Skeletal muscle cell (primary cell): ENCODE measurements at regions not wholly inside any gene's neighbourhood (a gene's known extent, or its start where the extent isn't known, plus 50 kb on each side); places are given as distances from the start of the nearest gene placed in this dataset.

ENCODE experiments used
- DNase-seq: peaks from one replicate; pipeline ENCODE4 v3.0.0-alpha.2; 2010; ENCODE audit warnings: low read depth
- H3K4me3 ChIP-seq: 2 replicates; pipeline ENCODE4 v1.5.1; 2011; ENCODE audit warnings: low read depth, mild to moderate bottlenecking, control low read depth, low read length, moderate library complexity

DNA sequence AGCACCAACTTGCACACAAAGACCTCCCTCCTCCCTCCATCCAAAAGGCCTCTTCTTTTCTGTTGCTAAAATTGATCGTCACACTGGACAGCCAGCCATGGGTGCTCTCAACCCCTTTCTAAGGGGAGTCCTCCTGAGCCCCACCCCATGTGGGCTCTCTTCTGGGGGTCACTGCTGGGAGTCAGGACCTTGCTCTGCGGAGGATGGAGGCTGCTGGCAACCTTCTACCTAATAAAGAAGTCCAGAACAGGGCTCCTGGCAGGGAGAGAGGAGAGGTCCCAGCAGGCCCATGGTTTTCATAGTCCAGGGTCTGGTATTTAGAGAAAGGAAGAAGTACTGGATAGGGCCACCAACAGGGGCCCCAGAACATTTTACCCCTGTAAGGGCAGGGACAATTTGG, 67.6 kb upstream of the OTOS start:
- DNase-seq = no peak
- no peak overlapping the region for H3K4me3 ChIP-seq

DNA sequence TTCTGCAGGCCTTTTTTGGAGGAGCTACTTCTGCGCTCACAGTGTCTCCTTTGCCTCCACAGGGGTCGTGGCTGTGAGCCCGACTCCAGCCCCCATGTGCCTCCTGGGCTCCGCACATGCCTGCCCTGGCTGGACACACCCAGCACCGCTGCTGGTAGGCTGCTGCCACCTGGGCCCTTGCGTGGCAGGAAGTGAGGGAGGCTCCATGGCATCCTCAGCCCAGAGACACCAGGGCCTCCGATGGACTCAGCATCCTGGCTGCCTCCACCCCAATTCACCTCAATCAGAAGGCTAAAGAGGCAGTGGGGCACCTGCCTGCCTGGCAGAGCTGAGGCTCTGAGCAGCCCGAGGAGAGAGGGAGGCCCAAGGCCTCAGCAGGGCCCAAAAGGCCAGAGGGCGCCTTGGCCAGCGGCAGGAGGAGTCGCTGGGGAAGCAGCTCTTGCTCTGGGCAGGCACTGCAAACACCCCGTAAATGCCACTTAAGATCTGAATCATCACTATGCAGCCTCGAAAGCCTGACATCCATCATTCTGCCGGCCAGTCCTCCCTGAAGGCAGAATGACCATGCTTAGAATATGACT, 68.3 kb upstream of the OTOS start:
- DNase-seq = no peak
- no peak overlapping the region for H3K4me3 ChIP-seq

DNA sequence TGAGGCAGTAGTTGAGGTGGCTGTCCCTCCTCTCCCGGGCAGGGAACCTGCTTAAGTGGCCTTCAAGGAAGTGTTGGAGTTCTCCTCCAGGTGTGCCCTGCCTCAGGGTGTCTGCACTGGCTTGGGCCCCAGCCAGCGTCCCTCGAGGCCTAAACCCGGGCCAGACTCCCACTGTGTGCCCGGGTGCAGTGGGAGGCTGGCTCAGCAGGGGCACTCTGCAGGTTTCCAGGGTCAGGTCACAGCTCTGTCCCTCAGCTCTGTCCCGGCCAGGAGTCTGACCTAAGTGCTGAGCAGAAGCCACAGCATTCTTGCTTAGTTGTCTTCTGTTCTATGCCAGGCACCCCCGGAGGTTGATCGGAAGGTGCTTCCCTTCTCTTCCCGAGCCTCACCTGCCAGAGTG, 69.0 kb upstream of the OTOS start:
- no peak overlapping the region for H3K4me3 ChIP-seq
- DNase-seq = no peak

DNA sequence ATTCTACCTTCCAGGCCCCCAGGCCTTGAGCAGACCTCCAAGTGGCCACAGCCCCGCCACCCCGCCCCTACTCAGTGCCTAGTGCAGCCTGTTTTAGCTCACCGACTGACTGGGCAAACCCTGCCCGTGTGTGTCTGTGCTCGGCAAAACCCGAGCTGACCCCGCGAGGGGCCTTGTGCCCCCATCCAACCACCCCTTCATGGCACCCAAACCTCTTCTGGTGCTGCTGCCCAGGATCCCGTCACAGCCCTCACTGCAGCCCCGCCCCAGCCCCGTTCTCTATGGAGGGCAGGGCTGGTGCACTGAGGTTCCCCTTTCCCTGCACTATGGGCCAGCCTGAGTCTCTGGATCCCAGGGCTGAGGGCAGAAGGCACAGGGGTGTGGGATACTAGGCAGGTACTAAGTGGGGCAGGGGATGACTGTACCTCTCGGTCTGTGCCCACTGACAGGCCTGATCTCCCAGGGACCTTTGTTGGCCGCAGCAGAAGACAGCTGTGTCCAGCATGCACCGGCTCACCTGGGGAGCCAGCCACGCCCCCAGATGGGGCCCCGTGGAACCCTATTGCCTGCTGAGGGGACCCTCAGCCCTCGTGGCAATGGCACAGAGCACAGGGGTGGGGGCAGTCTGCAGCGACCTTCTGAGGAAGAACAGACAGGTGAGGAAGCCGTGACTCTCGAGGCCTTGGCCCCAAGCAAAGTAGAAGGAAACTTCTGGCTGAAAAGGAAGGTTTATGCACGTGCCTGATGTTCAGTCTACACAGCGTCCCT, 69.9 kb upstream of the OTOS start:
- H3K4me3 ChIP-seq = no peak overlapping the region
- no peak for DNase-seq

DNA sequence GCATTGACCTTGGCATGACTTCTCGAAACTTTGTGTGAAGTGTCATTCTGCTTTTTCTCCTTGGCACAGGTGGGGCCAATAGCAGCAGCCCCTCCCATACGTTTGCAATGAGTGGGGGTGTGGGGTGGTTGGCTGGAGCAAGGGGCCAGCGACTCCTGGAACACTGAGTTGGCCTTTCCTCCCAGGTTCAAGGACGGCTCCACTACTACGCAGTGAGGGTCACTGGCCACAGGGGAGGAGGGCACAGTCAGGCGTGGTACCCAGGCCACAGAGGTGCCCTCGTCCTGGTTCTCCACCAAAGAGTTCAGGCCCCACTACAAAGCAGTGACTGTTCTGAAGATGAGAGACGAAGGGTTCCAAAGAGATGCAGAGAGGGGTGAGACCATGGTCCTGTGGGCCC, 70.6 kb upstream of the OTOS start:
- no peak for DNase-seq
- H3K4me3 ChIP-seq = no peak overlapping the region

DNA sequence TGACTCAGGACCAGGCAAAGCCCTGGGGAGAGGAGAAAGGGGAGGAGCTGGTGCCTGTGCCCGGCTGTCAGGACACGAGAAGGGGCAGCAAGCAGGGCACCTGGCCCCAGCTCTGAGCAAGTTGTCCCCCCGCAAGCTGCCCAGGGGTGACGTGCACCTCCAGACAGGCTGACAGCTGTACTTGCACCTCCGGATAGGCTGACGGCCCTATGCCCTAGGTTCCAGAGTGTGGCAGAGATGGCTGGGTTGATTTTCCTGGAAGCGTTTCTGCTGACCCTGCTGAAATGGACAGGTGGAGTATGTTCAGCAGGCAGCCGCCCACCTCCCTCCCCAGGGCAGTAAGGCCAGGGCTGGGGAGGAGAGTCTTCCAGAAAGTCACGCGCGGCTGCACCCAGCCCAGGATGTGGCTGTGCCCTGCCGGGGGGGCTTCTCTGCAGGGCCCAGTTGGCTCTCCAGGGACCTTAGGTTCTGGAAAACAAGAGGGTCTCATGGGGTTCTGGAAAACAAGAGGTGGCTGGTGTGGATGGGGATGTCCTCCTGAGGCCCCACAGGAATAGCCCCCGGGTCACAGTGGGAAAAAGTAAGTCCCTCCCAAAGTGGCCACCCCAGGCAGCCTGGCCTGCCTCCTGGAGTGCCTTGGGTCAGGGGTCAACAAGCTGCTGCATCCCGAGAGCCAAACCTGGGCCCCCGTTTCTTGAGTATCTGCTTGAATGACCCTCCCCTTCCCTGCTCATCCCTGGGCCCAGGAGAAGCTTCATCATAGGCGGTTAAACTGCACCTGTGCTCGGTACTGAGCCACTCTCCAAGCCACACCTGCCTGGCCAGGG, 71.4 kb upstream of the OTOS start:
- DNase-seq = no peak
- H3K4me3 ChIP-seq = no peak overlapping the region

DNA sequence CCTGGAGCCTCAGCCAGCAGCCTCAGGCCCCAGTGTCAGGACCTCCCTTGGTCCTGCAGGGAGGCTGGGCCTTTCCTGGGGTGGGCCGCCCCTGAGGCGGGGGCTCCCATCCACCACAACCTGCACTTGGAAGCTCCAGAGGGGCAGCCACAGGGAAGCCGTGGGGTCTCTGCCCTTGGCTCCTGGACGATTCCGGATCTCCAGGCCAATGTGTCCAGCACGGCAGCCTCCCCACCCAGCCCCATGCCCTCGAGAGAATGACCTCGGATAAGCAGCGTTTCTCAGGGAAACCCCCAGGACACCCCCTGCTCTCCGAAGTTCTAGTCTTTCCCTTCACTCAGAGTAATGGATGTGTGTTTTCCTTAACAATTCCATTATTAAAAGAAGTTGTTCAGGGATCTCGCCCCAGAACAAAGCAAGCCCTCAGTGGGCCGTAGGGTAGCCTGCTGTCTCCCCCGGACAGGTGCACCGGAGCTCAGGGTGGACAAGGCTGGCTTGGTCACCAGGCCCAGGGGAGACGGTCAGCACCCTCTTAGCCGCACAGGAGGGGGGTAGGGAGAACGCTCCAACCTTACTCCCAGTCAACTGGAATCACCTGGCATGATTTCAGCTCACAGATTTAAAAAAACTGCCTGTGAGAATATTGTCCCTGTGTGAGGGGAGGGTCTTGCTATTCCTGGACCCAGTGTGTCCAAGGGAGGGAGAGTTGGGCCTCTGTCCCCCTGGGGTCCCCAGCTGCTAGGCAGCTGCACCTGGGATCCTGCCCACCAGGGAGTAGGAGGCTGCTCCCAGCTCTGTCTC, 72.2 kb upstream of the OTOS start:
- no peak for DNase-seq
- no peak overlapping the region for H3K4me3 ChIP-seq

DNA sequence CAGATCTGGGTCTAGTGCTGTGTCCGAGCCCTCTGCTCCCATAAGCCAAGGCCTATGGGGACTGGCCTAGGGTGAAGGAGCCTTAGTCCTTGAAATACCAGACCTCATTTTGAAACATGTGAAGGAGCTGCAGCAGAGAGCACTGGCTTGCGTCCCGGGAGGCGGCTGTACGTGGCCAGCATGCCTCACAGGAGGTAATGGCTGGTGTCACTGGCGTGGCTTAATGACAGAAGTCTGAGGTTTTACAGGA, 72.7 kb upstream of the OTOS start:
- no peak for DNase-seq
- H3K4me3 ChIP-seq = no peak overlapping the region

DNA sequence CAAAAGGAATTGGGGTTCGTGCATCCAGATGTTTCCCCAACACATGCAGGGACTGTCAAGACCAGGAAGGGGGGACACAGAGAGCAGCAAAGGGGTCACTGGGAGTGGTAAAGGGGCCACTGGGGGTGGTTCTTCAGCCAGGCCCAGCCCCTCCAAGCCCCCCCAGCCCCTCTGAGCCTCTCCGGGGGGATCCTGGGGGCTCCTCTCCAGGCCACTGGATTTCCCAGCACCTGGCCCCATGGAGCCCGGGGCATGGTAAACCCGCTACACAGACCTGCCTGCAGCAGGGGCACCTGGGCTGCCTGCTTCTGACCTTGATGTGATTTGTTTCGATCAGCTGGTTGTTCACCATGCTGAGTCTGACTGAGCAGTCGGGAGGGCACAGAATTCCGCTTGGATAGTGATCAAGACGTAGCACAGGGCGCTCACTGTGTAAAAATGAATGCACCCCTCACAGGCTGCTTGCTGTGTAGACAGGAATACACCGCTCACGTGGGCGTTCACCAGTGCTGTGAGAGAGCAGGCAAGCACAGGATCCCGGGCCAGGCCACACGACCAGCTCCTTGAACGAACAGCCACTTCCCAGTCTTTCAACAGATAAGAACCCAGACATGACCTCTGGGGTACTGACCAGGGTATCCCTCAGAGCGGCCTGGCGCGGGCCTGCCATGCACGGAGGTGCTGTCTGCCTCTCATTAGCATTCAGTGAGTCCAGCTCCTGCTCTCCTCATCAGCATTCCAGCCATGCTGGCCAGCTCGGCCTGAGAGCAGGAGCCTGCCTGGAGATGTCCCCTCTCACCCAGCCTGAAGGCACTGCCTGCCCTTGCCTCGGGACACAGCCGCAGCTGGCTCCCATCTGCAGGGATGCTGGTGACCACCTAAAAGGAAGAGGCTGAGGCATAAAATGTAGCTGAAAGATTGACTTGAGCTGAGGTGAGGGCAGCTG, 73.3 kb upstream of the OTOS start:
- DNase-seq = no peak
- no peak overlapping the region for H3K4me3 ChIP-seq

DNA sequence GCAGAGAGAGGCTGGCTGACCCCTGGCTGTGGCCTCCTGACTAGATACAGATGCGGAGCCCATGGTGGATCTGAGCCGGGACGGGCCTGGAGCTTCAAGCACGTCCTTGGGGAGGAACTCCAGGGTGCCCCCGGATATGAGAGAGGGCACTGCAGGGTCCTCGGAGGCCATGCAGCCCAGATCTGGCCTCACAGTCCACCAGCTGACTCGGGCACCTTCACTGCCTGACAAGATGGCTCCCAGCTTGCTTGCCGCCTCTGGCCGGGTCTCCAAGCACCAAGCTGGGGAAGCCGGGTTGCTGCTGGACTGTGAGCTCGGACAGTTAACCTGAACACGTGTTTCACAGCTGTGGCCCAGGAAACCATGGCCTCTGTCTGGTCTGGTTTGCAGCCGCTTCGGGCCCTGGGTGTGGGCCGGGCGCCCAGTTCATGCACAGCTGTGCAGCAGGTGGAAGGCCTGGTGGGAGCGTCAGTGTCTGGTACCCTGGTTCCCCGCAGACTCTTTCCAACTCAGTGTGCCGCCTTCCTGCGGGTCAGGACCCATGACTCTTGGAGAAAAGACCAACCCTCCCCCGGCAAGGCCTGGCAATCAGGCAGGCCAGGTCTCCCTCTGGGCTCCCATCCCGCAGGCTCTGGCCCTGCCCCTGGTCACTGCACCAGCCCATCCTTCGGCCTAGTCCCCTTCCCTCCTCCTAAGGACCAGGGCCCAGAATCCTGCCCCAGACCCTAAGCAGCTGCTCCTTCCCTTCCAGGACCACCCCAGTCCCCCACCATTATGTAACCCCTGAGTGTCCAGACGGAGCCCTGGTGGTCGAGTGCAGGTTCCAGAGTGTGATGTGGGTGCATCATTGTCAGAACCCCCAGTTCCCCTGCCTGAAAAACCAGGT, 74.6 kb upstream of the OTOS start:
- H3K4me3 ChIP-seq = no peak overlapping the region
- DNase-seq = no peak

DNA sequence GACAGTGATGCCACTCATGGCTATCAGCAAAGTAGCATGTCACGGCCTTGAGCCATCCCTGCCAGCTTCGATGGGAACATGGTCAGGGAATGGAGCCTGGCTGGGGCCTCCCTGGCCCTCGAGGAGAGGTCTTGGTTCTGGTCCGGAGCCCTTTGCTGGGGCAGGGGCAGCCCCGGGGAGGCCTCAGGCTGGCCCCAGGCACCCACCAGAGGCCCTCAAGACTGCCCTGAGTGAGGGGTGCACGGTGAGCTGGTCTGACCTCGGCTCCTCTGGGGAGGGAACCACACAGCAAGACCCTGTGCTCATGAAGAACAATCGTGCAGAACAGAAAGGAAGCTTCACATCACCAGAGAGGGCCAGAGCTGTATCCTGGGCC, 75.2 kb upstream of the OTOS start:
- no peak for DNase-seq
- H3K4me3 ChIP-seq = no peak overlapping the region

DNA sequence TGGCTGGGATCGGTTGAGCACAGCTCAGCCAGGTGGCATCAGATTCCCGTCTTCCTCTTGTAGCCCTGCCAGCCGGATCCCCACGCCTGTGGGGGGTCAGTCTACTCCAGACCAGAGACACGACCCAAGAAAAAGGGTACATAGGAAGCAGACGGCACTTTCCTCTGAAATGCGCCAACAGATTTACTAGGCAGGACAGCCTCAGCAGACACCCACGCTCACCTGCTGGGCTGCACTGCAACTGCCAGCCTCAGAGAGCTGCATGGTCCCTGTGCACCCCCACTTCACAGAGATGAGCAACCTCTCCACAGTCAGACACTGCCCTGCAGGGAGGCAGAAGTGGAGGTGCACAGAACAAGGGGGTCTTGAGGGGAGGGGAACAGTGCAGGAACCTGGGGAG, 75.7 kb upstream of the OTOS start:
- no peak overlapping the region for H3K4me3 ChIP-seq
- DNase-seq = no peak

DNA sequence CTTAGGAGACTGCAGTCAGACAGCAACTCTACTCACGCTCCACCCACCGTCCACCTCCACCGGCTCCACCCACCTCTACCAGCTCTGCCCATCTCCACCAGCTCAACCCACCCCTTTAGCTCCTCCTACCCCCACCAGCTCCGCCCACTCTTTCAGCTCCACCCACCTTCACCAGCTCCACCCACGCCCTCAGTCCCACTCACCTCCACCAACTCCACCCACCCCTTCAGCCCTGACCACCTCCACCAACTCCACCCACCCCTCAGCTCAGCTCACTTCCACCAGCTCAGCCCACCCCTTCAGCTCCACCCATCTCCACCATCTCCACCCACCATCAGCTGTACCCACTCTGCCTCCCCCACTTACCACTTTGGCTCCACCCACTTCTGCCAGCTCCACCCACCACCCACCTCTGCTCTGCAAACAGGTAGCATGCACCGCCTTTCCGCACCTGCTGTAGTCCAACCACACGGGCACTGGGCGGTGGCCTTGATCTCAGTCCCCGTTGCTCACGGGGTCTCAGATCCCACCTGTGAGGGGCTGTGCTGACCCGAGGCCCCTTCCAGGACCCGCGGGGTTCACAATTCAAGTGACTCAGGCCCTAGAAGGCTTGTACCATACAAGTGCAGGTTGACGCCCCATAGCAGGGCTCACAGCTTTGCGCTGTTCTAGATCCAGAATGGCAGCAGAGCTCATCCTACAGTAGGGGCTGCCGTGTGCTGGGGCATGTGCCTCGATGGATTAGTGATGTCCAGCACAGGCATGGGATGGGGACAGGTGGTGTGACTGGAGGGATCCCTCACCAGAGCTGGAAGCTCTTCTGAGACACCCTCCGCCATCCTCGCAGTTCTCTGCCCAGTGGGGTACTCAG, 77.2 kb upstream of the OTOS start:
- DNase-seq = no peak

DNA sequence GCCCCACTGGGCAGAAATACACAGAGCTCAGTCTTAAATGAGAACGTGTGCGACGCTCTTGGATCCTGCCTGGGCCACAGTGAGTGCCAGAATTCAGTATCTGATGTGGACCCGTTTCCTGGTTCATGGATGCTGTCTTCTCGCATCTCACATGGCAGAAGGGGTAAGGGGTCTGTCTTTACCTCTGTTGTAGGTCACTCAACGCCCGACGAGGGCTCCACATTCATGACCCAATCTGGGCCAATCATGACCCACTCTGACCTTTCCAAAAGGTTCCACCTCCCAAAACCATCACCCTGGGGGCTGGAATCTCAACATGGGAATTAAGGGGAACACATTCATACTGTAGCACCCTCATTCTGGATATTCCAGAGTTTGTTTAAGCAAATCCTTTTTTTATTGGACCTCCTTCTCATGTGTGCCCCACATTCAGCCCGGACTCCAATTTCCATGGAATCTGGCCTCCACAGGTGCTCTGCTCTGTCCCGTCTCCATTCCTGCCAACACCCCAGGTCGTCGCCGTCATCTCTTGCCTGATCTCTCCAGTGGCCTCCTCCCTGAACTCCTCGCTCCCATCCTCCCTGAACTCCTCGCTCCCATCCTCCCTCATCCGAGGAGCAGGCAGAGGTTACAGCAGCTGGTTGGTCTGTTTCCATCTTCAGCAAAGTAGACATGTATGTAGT, 78.9 kb upstream of the OTOS start:
- DNase-seq = no peak
- no peak overlapping the region for H3K4me3 ChIP-seq

More for the DNA sequence above, 77.2 kb upstream of the OTOS start:
- no peak overlapping the region for H3K4me3 ChIP-seq

DNA sequence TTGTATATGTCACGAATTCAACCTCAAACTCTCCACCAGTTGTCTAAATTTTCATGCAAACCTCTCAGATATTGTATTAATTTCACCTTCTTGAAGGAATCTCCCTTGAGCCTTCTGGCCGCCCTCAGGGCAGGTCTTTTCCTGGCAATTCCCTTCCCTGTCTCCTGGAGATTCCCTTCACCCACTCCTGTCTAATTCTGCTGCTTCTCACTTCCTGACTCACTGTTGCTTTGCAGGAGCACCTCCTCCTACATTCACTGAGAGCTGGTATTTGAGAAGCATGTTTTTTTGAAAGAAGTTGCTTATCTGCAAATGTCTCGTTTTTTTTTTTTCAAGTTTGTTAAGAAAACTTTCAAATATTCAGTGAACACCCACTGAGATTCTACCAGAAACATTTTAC, 79.9 kb upstream of the OTOS start:
- H3K4me3 ChIP-seq = no peak overlapping the region
- DNase-seq = no peak

DNA sequence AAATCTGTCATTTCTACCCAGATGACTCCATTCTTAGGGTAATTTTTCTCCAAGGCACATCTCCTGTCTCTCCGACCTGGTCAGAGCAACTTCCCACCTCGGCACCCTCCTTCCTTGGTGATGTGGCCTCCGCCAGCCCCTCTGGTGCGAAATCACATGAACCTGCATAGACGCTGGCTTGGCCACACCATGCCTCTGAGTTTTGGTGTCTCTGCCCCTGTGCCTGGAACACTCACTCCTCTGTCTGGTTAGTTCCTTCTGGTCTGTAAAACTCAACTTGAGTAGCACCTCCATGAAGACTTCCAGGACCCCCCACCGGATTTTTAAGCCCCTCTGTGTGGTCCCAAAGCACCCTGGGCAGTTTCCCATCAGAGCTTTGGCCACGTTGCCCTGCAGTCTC, 83.2 kb upstream of the OTOS start:
- H3K4me3 ChIP-seq = no peak overlapping the region
- no peak for DNase-seq

DNA sequence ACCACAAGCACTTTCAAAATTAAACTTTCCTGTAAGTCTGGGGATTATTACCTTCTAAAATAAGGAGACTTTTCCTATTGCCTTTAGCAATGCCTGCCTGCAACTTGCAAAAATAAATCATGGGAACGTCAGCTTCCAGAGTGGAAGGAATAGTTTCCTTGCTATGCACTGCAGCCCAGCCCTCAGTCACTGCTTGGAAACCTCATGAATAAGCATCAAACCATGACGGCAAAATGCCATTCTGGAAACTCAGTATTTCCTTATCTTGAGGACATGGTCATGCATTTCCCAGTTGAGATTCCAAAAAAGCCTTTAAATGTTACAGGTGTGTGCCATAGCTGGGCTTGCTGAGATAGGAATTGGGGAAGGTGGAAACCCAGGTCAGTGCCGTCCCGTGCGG, 84.2 kb upstream of the OTOS start:
- no peak for DNase-seq
- no peak overlapping the region for H3K4me3 ChIP-seq
